ENCODE measurements at regions not wholly inside any gene's neighbourhood (a gene's known extent, or its start where the extent isn't known, plus 50 kb on each side); places are given as distances from the start of the nearest gene placed in this dataset.

DNA sequence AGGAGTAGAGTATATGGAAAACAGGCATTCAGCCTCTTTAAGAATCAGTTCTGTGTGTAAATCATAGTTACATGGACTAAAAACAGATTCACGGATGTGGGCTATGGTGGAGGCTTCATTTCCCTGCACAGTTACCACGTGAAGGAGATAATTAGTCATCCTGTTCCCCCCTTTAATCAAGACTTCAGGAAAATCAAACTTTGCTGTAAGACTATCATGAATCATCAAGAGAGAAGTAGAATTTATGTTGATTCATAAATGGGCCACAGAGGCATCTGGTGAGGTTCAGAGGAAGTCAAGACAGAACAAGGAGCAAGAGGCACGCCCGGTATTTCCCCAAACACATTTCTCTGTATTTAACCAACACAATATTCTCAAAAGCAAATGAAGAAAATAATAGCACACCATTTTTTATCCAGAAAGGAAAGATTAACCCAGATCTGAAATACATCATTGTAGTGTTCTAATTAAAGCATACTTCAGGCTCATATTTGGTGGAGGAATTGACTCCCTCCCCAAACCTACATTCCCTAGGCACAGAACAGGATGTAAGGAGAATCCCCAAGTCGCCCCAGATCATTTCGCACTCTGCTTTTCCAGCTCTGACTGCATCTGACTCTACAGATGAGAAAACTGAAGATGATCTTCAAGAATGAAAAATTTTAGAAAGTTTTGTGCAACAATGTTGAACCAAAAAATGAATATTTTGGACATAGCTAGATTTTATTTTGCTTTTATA lies 175.8 kb upstream of the GAS1 start:
- no peak for DNase-seq

DNA sequence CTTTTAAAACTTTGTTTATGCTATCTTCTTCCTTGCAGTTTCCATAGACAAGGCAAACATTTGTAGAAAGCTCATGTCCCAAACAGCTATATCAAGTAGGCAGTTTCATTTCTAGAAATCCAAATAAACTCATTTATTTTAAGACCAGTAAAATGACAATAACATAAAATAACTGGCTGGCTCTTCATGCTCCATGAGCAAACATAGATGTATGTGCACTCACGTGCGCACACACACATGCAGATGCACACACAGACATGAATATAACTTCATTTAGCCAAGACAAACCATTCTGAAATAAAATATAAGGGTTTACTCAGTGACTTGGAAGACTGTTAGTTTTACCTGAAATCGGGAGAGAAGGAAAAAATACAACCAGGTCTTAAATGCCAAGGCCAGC lies 176.5 kb upstream of the GAS1 start:
- DNase-seq, result no peak

DNA sequence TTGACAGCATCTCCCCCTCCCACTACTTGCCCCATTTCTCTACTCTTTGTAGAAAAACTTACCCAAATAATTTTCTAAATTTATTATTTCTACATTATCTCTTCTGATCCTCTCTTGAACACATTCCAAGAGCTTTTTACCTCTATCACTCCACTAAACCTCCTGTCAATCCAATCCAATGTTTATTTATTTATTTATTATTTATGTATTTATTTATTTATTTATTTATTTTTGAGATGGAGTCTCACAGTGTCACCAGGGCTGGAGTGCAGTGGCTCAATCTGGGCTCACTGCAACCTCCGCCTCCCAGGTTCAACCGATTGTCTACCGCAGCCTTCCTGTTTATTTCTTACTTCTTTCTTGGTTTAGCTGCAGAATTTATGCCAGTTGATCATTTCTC lies 178.5 kb upstream of the GAS1 start:
- no peak for DNase-seq

DNA sequence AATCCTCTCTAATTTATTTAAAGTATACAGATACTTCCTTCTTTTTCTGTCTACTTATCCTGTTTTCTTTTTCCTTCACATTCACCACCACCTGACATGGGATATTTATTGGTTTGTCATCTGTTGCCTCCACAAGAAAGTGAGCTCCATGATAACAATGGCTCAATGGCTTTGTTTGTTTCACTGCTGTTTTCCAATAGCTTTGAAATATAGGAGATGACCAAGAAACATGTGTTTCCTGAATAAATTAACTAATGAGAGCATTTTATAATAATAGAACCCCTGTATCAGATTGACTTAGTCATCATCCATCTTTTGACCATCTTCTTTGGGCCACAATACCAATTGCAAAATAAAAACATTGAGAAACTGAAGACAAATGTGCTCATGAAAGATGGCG lies 180.2 kb upstream of the GAS1 start:
- no peak for DNase-seq

DNA sequence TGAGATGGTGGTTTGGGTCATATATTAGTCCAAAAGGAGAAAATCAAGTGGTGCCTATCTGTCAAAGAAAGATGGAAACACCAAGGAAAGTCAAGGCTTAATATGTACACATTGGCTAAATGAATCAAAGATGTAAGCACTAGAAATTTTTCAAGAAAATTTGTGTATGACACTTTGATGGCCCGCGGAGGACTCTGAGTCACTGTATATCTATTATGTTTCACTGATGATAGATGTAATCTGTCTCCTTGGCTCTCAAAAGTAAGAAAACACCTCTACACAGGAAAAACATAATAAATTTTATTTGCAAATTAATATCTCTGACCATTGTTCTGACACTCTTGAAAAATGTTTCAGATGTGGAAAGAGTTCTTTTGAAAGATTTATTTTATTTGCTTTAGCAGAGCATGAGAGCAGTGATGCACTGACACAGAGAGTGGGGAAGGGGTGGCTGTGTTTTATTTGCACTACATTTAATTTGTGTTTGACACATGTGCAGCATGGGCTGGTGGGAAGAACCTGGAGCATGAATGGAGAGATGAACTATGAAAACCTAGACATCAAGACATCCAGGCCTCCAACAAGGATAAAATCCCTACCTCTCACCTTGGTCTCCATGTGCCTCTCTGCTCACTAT lies 180.8 kb upstream of the GAS1 start:
- DNase-seq, result no peak

DNA sequence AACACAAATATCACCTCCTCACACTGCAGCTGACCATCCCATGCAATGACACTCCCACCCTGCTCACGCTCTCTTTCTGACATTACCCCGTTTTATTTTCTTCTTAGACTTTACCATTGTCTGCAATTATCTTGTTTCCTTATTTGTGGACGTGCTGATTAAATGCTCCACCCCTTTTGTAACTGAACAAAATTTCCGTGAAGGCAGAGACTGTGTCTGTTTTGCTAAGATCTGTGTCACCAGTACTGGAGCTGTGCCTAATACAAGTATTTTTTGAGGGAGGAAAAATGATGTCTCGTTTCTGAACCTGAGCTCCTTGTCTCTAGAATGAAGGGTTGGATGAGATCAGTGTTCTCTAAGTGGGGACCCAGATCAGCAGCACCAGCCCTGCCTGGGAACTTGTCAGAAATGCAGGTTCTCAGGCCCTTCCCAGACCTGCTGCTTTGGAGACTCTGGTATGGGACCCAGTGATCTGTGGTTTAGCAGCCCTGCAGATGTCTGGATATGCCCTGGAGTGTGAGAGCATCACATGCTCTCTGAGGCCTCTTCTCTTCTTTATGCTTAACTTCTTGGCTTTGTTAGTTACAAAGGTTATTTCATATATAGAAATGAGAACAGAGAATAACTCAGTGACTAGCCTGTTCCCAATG lies 181.7 kb upstream of the GAS1 start:
- no peak for DNase-seq

DNA sequence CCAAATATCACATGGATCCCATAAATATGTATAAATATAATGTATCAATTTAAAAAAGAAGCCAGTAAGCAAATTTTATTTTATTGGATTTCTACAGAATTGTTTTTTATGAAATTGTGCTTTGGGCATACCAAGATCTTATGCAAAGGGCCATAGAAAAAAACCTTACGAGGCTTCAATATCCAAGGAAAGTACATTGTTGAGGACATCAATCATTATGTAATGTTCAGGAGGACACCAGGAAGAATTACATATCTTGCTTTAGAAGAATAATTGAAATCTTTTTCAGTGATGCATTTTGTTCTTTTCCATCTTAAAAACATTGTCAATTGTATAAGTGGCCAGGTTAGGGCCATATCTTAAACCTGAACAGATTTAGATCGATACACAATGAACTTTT lies 187.8 kb upstream of the GAS1 start:
- no peak for DNase-seq

DNA sequence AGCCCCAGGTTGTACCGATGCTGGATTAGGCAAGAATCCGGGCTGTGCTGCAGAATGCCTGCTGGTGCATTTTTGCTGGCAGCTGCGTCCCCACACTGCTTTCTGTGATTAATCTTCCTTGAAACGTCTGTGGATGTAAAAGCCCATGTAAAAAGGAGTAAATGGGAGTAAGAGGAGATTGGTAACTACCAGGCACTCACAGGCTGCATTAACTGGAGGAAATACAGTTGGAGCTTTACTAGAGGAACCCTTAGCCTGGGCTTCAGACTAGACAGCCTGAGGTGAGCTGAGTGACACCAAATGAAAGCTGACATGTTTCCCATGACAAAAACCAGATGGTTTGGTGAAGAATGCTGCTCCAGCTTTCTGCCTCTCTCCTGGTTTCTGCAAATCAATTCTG lies 190.4 kb upstream of the GAS1 start:
- DNase-seq, result no peak

DNA sequence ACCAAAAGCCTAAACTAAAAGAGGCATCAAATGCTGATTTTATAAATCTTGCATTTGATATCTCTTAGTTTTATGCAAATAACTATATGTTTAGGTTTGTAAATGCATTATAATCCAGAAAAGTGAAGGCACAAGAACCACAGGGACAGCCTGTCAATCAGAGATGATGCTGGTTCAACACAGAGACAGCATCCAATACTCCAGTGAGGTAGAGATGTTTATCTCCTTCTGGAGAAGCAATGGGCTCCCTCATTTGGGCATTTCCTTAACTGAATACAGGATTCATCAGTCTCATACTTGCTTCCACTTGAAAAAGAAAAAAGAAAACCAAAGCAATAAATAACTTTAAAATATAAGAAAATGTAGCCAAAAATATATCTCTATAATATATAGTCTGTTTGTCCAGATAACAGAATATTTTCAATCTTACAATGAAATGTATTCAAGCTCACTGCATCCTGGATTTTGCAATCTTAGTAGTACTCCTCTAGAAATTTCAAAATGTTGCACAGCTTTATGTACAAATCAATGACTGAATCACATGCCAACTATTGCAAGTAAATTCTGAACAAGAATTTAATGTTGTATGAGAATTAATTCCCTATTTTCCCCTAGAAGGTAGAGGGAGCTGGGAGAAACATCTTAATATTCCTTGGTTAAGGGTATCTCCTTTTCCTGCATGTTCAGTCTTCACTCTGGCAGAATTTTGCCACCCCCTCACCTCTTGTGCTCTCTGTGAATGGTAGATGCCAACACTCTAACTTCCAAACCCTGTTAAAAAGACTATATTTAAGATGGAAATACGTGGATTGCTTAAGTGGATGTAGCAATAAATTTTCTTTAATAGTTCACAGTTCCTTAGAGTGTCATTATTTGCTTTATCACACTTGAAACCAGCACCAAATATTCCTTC lies 191.1 kb upstream of the GAS1 start:
- no peak for DNase-seq

DNA sequence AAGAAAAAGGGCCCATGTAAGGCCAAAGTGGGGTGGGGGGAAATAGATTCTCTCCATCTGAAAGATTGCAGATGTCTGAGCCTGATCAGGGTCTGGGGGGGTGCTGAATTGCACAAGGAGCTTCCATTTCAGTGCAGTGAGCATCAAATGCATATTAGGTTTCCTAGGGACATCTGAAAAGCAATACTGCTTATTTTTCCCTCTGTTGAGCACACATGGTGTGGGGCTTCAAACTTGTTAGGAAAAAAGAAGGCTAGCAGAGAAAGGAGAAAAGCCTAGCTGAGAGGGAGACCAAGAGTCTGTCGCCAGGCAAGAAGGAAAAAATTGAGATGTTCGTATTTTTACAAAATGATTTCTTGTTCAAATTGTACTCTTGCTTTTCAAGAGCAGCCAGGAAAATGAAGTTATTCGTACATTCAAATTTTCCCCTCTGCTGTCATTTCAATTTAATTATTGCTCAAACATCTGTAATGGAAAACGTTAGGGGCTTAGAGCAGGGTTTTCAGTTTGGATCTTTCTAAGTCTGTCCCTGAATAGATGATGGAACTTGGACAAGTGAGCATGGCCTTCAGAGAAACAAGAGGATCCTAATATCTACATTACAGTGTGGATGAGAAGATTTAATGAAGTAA lies 191.9 kb upstream of the GAS1 start:
- no peak for DNase-seq

DNA sequence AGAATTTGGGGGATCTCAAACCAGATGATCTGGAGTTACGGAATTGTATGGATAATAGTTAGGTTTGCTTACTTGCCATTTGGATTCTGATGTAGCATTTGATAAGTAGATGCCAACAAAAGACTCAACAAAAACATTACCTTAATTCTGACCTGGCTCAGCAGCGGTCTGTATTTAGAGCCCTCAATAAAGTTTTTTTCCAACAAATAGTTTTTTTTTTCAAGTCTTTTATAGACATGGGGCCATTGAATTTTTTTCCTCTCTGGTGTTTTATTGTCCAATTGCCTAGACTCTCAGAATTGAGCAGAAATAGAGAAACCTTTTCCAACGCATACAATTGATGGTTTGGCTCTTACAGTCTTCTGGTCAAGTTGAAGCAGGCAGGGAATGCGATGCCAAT lies 192.8 kb upstream of the GAS1 start:
- no peak for DNase-seq

DNA sequence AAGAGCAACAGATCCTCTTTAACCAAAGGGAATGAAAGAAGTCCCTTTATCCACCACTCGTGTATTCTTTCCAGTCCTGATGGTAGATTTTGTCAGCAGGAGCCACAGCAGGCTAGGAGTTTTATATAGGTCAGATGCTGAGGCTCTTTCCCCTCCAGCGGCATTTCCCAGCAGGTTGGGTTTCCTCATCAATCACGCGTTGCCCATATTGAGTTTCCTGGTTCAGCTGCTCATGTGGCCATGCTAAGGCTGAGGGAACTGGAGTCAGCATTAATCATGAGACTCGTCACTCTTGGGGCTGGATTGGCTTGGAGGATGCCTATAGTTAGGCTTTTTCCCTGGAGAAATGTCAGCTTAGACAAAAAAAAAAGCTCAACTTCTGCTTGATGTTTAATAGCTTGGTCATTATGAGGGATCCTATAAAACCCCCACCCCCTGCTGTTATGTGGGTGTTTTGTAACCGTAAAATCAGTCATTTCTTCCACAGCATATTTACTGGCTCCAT lies 193.4 kb upstream of the GAS1 start:
- no peak for DNase-seq

DNA sequence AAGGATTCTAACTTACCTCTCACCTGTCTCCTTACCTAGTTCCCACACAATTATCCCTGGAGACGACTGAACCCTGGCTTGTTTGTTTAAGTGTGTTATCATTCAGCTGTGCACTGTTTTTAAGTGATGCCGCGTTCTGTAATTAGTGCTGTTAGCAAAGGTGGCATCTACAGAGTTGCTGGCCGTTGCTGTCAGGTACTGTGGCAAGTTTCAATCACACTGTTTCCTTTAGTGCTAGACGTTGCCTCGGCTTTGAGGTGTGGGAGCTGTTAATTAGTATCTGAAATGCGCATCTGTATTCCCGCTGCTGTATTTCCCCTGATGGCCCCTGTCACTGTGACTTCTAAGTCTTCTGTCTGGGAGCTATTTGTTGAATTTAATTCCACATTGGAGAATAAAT lies 193.8 kb upstream of the GAS1 start:
- DNase-seq, result no peak

DNA sequence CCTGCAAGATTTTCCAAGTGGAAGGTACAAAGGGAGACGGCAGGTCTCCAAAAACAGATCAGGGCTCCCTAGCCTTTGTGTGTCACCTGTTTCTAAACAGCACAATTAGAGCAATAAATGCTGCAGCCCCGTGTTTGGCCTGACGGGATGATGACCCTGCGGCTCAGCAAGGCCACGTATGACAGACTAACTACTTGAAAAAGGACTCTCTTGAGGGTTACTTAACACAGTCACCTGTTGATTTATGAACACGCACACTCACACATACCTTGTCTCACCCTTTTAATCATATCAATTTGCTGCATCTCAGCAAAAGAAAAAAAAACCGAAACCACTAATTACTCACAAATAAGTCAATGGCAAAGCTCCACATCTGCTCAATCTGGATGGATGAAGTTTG lies 199.6 kb upstream of the GAS1 start:
- DNase-seq, result no peak

DNA sequence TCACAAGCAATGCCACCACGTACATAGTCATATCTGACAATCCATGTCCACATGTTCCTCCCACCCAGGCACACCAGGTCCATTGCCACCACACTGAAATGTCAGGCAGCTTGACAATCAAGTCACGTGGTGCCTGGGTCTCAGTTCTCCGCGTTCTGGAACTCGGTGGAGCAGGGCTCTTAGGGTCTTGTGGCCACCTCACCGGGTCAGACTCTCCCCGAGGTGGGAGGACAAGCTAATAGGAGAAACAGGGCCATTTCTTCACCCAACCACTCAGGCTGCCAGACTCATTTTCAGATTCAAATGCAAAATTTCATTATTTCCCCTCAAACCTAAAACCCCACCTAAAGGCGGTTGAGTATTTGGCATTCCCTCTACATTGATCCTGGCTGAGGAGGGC lies 200.5 kb upstream of the GAS1 start:
- DNase-seq, result no peak

DNA sequence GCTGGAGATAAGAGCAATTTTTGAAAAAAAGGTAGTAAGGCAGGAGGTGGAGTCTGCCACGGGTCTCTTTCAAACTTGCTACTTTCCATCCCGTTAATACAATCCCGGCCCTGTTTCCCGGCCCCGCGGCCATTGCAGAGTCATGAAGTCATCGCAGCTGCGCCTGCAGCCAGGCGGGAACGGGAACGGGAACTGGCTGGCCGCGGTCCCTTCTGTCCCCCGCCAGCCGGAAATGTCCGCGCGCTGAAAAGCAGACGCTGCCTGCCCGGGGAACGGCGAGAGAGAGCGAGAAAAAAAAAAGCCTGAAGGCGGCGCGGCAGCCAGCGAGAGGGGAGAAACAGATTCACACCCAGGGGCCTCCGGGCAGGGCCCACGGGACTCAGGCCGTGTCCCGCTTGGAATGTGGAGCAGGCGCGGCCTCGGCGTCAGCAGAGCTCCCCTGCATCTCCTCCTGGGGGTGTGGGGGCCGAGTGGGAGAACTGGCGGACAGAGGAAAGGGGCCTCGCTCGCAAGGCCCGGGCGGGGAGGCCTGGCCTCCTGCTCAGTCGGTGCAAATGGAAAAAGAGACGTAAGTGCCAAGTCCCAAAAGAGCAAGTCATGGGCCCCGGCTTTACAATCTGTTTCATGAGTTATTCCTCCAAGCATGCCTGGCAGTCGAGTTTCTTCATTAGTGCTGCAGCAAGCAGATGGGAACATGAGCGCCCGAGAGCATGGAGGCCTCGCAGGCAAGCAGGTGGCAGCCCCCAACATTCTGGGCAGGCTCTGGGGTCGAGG lies 201.2 kb upstream of the GAS1 start:
- DNase-seq, result no peak

DNA sequence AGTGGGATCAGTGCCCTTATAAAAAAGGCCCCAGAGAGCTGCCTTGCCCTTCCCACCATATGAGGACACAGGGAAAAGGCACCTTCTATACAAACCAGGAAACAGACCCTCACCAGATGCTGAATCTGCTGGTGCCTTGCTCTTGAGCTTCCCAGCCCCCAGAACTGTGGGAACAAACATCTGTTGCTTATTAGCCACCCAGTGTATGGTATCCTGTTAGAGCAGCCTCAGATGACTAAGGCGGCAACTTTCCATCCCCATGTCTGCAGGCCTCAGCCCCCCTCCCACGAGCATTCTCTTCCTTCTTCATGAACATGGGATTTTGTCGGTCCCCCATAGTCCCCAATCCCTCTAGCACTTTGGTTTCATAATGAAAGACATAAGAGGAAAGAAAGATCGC lies 202.5 kb upstream of the GAS1 start:
- DNase-seq, result no peak

DNA sequence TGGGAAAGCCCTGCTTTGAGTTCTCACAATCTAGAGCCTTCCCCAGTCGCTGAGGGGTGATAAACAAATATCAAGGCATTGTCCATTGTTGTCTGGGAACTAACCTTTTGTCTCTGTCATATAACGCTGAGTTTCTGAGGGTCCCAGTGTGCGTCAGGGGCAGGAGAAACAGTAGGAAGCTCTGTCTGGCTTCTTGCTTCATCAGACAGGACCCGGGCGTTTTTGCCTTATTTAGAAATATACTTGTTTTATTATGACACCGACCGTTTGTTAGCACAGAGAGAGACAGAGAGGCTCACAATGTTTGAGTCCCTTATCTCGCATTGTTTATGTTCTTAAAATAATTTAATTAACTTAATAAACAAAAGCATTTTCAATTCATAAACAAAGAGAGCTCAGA lies 204.9 kb upstream of the GAS1 start:
- no peak for DNase-seq

DNA sequence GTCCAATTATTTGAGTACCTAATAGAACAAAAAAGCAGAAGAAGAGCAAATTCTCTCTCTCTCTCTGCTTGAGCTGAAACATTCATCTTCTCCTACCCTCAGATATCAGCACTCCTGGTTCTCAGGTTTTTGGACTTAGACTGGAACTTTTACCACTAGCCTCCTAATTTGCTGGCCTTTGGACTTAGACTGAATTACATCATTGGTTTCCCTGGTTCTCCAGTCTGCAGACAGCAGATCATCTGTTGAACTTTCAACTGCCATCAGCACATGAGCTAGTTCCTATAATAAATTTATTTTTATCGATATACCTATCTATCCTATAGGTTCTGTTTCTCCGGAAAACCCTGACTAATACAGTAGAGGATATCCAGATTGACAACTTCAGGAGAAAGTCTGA lies 208.9 kb upstream of the GAS1 start:
- no peak for DNase-seq

DNA sequence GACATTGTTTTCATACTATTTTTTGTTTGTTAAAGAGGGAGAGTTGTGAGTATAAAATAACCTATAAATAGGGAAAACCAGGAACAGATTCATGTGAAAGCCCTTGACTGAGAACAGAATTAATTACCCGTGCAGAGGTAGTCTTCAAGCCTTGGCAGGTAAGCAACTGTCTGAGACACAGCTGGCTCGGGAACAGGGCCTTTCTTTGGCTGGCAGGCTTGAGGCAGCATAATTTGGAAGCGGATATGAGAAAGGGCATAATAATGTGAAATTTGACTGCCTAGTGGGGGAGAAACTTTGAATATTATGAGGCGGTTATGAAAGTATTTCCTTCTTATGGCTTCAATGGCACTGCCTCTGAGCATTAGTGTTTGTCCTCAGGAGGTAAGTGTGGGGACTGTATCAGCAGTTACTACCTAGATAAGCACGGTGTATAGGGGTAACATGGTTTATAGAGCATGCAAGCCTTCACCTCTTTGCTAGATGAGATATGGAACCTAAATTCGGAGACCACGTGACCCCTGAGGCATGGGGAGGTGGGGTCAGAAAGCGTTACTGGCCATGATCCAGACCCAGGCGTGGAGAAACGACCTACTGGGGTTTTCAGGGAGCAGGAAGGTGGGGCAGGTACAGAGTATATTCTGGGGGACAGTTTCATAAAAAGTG lies 210.2 kb upstream of the GAS1 start:
- no peak for DNase-seq

DNA sequence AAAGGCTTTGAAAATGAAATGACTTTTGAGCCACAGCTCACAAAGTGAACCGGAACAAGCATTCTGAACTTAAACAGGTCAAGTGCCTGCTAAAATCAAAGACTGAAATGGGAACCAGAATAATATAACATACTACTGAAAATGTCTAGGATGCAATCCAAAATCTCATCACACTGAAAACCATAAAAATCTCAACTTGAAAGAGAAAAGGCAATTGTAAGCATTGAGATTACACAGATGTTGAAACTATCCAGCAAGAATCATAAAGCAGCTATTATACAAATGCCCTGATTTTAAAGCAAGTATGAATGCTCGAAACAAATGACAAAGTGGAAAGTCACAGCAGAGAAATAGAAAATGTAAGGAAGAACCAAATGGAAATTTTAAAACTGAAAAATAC lies 211.5 kb upstream of the GAS1 start:
- DNase-seq, result no peak
